T47D (cell line): ENCODE measurements at regions not wholly inside any gene's neighbourhood (a gene's known extent, or its start where the extent isn't known, plus 50 kb on each side); places are given as distances from the start of the nearest gene placed in this dataset.

ENCODE experiments used
- DNase-seq, 2 experiments: peaks; one replicate each; pipeline versions ENCODE4 v3.0.0 to v3.0.0-alpha.2; 2011 to 2012; ENCODE audit warnings: low read depth in 1 of 2, low spot score in 1 of 2
- JUND ChIP-seq: IDR thresholded peaks from 2 replicates; pipeline ENCODE4 v1.6.1; 2012; ENCODE audit warnings: low read depth
- in situ Hi-C: cut with HindIII; loops from 2 replicates; pipeline ENCODE4 v1.10.0; 2016; ENCODE audit warnings: low sequenced_read_pairs, low pct_unique_long_range_greater_than_20kb

- no peak for TF ChIP-seq JUND
- in situ Hi-C loops: no loop called here
- no peak for DNase-seq
These were observed 325.9 kb upstream of the TBL1XR1 start for GRCh38 chr3:177523067-177523675.

DNA sequence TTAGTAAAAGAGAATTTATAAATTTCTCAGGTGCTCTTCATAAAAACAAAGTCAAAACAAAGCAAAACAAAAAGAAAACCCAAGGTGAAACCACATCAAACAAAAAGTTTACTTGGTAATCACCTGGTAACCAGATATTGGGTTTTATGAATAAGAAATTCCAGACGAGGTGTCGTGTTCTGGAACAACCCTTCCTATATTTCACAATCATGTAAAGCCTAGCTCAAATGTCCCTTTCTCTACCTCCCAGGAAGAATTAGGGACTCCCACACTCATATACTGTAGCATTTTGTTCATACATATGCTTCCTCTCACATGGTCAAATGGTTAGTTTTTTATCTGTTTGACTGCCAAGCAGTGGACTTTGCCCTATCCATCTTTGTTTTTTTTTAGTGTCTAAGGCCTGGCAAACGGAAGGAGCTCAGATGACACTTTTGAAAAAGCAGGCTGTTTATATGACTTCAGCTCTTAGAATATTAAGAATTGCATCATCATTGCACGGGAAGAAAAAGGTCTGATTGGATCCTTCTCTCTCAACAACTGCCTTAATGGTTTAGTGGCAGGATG, 326.7 kb upstream of the TBL1XR1 start:
- in situ Hi-C loops: no loop called here

GRCh38 chr3:177524742-177525141, 327.5 kb upstream of the TBL1XR1 start:
- in situ Hi-C loops: no loop called here
- no peak for DNase-seq
- no peak for TF ChIP-seq JUND

More for the DNA sequence above, 326.7 kb upstream of the TBL1XR1 start:
- no peak for TF ChIP-seq JUND
- DNase-seq: peak in 1 of 2 experiments; percentile 26

DNA sequence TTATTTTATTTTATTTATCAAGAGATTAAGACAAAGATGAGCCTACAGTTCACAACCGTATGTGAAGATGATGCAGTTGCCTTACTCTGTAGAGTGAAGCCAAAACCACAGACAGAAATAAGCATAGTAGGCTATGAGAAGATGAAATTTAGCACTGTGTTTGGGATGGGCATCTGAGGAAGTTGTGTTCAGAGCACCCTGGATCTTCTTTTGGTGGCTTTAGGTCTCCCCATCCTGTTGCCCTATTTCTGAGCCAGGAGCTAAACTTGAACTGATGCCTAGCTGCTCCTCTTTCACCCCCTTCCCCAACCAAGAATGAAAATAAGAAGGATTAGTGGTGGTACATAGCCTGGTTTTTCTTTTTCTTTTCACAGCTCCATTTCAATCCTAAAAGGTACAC, 328.1 kb upstream of the TBL1XR1 start:
- DNase-seq: no peak
- in situ Hi-C loops: no loop called here
- no peak for TF ChIP-seq JUND

DNA sequence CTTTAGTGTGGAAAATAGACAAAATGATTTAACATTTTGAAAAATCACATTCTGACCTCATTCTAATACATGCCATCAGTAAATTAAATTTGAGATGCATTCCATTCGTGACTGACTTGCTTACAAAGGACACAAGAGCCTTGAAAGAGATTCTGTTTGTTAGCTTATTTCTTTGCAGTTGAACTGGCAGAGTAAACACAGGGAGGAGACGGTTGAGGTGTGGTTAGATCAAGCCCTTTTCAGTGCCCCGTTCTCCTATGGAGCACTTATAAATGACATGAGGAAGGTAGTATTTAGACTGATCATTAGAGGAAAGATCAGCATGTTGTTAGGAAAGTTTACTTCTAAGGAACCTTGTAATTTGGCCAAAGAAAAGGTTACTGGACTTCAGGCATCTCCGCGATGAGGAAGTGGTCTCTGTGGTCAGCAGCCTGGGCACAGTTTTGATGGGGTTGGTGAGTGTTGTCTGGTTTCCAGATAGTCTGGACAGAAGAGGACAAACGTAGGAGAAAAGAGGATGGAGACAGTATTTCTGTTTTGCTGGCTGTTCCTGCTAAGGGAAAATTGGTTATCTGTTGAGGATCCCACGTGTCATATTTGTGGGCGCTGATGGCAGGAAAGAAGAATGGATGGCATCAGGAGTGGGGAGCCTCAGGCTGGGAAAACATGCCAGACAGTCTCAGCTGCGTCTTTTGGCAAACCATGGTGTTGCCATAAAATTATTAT, 328.9 kb upstream of the TBL1XR1 start:
- in situ Hi-C loops: no loop called here
- peak in 1 of 2 experiments; percentile 97 for DNase-seq
- peak; percentile 74; the same call in 1 of the 2 replicates for TF ChIP-seq JUND

DNA sequence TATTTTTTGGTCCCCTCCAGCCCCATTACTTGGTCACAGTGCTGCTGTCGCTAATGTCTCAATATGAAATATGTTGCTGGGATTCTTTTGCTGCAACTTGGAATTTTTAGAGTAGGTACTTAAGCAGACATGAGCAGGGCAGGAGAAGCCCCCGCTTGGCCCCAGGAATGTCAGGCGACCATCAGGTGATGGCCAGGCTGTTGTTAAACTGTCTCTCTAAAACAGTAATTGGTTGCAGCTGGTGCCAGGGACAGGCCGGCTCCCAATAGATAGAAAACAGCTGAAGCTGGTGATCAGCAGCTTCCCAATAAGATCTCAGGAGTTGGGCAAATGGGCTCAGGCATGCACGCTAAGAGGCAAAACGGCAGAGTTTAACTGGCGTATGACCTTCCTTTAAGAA, 329.9 kb upstream of the TBL1XR1 start:
- in situ Hi-C loops: no loop called here
- TF ChIP-seq JUND: no peak
- no peak for DNase-seq

GRCh38 chr3:177528306-177529070, 331.2 kb upstream of the TBL1XR1 start:
- in situ Hi-C loops: no loop called here
- DNase-seq: peak; percentile 32 to 68
- TF ChIP-seq JUND: no peak

DNA sequence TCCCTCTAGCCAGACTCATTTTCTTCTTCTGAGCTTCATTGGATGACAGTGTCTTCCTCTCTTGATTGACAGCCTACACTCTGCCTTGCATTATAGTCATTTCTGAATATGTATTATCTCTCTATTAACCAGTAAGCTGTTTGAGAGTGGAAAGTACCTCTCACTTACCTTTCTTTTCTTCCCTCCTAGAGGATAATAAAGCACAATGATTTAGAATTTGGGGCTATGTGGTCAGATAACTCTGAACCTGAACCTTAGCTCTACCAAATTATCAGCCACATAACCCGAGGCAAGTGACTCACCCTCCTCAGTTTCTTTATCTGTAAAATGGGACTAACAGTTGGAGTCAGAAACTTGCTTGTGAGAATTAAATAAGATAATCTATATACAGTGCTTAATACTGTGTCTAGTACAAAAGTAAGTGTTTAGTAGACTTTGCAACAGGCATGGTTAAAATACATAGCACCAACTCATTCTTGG, 331.8 kb upstream of the TBL1XR1 start:
- peak in 1 of 2 experiments; percentile 35 for DNase-seq
- no peak for TF ChIP-seq JUND
- in situ Hi-C loops: no loop called here

DNA sequence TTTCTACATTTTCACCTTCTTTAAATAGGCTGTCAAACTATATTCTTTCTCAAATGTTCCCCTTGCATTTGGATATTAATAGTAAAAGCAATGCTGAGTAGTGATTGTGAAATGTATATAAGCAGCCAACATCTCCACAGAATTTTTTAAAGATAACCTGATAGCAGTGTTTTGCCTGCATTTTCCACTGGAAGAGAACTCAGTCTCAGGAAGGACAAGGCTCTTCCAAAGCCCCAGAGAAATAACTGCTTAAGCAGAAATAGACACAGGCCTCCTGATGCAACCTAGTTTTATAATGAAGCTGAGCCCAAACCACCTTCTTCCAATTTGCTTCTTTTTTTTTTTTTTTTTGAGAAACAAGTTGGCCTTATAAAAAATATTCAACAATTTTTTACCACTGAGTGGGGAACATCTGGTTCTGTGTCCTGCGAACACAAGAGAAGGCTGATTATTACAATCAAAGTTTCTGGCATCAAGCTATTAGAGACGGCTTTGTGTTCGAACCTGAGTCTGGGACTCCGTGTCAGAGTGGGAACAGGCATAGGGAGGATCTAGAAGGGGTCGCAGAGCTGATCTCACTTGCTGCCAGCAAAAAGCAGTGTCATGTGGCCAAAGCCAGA, 332.5 kb upstream of the TBL1XR1 start:
- DNase-seq: no peak
- TF ChIP-seq JUND: no peak

GRCh38 chr3:177530908-177531307, 333.6 kb upstream of the TBL1XR1 start:
- TF ChIP-seq JUND: no peak
- in situ Hi-C loops: no loop called here
- DNase-seq: no peak

More for the DNA sequence above, 332.5 kb upstream of the TBL1XR1 start:
- in situ Hi-C loops: no loop called here

DNA sequence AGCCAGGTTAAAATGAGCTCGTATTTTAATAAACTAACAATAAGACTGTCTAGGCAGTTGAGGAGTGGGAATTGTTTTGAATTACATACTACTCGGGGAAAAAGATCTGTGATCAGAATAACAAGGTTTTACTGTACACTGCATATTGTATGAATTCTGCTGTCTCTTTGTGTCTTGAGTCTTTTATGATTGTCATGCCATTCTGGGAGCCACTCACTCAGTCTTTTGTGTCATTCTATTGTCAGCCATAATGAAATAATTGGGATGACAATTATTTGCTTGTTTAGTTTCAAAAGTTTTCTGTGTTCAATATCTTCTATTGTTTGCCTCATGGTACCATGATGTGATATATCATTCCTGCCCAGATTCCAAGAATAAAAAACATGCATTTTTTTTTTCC, 339.6 kb upstream of the TBL1XR1 start:
- in situ Hi-C loops: no loop called here
- no peak for DNase-seq

DNA sequence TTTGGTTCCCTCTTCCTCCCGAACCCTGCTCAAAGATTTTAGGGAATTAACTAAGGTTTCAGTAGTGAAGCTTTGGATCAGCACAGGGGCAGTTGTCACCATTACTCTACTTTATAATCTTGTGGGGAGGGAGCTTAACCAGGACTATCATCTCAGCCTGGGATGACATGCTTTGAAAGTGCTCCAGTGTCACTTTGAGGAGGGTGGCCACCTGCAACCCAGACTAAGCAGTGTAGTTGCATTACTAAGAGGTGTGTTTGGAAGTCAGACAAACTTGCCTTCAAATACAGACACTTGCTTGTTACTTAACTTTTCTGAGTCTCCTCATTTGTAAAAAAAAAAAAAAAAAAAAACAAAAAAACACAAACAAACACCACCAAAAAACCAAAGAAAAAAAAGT, 340.3 kb upstream of the TBL1XR1 start:
- TF ChIP-seq JUND: no peak
- in situ Hi-C loops: no loop called here
- DNase-seq: no peak

More for the DNA sequence above, 339.6 kb upstream of the TBL1XR1 start:
- TF ChIP-seq JUND: no peak
